GM18873 (cell line): ENCODE measurements at regions not wholly inside any gene's neighbourhood (a gene's known extent, or its start where the extent isn't known, plus 50 kb on each side); places are given as distances from the start of the nearest gene placed in this dataset.
"Not testable (repeated sequence)": the region's sequence is repeated elsewhere in the genome, so short reads cannot be mapped to it uniquely, and the experiment has no call there.

ENCODE experiments used
- ATAC-seq: cut with Tn5 transposase; IDR thresholded peaks from one replicate; pipeline ENCODE4 v1.9.1; 2021; ENCODE audit warnings: mild to moderate bottlenecking, moderate library complexity, moderate number of reproducible peaks; ENCODE audit not compliant: unreplicated experiment, low FRiP score

DNA sequence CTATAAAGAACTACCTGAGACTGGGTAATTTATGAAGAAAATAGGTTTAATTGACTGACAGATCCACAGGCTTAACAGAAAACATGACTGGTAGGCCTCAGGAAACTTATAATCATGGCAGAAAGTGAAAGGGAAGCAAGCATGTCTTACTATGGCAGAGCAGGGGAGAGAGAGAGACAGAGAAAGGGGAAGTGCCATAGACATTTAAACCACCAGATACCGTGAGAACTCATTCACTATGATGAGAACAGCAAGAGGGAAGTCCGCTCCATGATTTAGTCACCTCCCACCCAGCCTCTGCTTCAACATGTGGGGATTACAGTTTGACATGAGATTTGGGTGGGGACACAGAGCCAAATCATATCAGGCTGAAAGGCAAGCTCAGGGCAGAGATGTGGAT is 327.1 kb upstream of the DDI1 start:
- no peak for ATAC-seq

DNA sequence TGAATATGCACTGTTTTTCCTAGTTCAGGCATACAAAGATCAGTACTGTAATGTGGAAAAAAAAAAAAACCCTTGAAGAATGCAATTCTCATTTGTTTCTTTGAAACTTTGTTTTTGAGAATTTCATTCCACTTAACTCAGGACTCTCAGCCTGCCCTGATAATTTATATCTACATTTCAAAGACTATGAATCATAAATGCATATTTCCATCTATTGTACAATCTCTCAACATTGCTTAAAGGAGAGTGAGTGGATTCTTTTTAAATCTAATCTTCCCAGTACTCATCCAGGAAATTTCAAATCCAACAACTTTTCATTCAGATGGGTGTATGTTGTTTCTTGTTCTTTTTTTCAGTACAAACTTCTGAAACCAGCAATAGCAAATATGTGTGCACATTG is 322.2 kb upstream of the DDI1 start:
- ATAC-seq = no peak

DNA sequence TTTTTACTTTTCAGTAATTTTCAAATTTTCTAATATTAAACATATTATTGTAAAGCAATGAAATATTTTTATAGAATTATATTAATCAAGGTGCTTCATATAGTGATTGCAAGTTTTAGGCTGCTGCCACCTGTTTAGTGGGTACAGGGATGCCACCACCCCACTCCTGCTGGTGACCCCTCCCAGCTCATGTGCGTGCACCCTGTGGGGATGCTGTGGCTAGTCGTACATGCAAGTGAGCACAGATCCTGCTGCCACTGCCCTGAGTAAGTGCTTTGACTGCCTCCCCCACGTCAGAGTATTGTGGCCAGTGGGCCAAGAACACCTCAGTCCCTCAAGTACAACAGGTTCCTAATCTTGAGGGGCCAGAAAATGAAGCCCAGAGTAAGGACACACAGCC is 320.1 kb upstream of the DDI1 start:
- ATAC-seq = no peak

DNA sequence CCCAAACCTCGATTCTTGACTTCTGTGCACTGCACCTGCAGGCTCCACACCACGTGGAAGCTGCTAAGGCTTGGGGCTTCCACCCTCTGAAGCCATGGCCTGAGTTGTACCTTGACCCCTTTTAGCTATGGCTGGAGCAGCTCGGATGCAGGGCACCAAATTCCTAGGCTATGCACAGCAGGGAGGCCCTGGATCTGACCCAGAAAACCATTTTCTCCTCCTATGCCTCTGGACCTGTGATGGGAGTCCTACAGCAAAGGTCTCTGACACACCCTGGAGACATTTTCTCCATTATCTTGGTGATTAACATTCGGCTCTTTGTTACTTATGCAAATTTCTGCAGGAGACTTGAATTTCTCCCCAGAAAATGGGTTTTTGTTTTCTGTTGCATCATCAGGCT is 309.2 kb upstream of the DDI1 start:
- ATAC-seq = no peak

DNA sequence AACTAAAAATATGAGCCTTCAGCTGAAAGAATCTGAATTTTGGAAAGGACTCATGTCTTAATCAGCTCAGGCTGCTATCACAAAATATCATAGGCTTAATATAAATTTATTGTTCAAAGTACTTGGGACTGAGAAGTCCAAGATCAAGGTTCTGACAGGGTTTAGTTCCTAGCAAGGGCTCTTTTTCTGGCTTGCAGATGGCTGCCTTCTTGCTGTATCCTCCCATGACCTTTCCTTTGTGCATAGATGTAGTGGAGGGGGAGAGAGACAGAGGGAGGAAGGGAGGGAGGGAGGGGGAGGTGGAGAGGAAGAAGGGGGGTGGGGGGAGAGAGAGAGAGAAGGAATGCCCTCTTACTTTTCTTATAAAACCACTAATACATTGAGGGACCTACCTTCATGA is 306.8 kb upstream of the DDI1 start:
- no peak for ATAC-seq

DNA sequence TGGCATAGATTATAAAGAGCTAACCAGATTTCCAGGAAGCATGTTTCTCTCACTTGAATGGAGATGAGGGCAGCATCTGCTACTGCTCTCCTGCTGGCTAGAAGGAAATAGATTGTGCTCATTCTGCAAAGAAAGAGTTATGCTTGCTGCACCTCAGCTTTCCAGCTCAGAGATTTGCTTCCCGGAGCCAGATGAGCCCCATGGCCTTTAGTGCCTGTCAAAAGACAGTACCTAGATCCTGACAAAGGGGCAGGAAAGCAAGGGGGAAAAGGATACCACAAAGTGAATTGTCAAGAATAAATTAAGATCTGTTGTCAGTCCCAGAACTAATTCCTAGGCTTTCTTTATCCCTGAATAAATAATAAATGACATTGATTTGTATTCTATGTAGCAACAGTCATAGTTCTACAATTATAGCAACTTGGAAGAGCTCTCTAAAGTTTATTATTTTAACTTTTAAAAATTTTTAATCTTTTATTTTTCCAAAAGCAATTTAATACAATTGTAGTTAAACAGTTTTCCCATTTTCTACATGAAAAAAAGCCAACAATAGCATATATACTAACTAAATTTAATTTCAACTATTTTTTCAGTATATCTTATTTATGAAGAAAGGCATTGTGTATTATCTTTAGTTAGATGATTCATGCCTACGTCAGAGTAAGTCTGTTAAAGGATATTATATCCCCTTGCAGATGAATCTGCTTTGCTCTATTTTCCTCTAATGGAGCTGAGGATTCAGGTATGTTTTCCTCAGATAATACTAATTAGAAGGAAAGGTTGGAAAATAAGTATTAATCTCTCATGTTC is 306.1 kb upstream of the DDI1 start:
- ATAC-seq = no peak

DNA sequence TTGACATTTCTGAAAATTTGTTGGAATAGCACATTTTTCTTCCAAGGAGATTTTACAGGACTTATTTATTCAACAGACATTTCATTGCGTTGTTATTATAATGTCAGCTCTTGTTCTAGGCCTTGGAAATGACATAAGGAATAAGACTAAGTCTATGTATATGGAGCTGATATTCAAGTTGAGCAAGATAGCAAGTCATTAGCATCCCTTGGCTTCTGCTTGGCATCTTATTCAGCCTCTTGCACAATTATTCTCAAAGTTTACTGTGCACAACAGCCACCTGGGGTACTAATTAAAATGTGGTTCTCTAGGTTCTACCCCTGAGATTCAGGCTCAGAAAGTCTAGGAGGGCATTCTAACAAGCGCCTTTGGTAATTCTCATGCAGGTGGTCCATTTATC is 304.8 kb upstream of the DDI1 start:
- ATAC-seq = no peak

DNA sequence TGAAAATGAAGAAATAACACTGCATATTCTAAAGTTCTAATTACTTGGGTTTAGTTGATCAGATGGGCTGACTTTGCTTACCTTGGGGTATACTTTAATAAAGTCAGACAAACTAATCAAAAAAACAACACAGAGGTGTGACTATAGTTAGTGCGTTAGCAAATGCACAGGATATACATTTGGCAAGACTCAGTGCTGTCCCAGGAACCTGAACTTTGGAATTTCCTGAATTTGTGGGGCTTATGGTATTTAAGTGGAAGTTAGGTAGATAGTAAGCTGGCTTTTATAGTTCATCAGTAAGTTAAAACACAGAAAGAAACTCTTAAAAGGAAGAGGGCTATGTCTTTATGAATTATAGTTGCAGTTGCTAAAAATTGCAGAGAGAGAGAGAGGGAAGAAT is 302.6 kb upstream of the DDI1 start:
- no peak for ATAC-seq

DNA sequence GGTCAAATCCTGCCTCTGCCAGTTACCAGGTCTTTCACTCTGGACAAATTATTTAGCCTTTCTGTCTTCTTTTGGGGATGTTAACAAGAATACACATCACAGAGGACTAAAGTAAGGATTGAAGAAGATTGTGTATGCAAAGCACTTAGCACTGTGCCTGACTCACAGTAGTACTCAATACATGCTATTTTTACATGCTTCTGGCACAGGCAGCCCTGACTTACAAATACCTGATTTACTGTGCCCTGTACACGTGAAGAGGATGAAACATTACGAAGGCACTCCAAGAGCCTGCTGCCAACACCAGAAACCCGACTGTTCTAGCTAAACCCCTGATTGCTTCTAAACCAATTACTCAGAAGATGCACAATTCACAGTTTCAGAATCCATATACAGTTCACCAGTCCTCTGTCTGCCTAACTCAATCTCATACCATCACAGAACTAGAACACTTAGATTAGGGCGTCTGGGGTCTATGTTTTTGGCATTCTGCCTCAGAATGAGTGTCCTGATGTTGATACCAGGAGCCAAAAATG is 300.9 kb upstream of the DDI1 start:
- no peak for ATAC-seq

DNA sequence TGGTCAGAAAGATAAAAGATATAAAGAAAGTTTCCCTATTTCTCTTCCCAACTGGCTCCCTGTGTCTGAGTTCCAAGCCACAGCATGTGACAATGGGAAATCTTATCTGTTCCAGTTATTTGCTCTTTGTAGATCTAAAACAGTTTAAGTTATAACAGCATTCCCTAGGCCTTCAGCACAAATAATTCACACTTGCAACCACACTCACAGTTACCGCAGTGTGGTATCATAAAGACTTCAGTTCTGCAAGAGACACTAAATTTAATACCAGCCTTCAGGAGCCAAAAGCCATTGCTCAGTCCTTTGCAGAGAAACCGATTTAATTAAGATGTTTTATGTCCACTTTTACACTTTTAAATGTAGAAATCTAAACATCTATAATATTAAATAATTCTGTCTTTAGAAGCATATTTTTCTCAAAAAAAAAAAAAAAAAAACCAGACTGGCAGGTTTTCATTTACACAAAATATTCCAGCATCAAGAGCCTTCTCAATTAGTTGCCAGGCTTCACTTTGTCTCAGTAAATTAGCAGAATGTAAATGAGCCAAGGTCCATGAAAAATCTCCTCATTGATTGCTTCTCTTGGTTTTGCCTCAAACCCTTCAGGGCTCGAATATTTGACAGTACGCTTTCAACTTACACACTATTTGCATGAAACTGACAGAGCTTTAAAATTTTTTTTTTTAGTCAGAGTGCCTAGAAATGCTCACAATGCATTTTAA is 300.0 kb upstream of the DDI1 start:
- no peak for ATAC-seq

DNA sequence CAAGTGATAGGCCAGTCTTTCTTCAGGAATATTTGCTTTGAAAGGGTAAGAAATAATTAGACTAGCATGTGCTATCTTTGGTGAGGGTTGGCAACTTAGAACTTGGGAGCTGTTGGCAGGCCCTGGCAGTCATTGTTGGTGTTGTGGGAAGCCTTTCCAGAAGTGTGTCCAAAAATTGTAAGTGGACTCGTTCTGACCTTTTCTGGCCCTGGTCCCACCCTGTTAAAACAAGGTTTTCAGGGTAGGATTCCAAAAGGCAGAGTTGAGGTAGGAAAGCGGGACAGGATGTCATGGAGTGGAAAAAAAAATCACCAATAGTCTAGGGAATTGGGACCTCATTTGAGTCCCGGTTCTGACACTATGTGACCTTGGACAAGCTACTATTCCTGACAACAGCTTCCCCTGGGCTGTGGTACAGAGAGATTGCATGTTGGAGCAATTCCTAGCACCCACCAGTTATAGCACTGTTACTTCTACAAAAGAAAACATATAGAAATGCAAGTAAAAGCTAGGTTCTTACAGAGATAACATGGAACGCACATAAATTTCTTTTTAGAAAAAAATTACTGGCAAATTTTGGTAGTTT is 299.3 kb upstream of the DDI1 start:
- no peak for ATAC-seq

DNA sequence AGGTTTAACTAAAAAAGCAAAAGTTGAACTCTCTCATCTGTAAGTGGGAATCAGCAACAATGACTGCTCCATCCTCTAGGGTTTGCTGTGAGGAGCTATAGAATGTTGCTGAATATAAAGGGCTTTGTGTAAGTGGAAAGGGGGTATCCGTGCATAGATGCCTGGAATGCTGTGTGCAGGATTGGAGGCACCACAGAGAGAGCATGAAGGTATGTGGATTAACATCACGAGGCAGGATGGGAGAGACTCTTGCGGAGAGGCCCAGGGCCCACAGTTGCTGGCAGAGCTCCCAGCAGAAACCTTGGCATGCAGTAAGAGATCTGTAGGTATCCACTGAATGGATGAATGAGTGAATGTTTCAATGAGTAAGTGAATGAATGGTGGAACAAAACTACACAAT is 298.7 kb upstream of the DDI1 start:
- no peak for ATAC-seq

DNA sequence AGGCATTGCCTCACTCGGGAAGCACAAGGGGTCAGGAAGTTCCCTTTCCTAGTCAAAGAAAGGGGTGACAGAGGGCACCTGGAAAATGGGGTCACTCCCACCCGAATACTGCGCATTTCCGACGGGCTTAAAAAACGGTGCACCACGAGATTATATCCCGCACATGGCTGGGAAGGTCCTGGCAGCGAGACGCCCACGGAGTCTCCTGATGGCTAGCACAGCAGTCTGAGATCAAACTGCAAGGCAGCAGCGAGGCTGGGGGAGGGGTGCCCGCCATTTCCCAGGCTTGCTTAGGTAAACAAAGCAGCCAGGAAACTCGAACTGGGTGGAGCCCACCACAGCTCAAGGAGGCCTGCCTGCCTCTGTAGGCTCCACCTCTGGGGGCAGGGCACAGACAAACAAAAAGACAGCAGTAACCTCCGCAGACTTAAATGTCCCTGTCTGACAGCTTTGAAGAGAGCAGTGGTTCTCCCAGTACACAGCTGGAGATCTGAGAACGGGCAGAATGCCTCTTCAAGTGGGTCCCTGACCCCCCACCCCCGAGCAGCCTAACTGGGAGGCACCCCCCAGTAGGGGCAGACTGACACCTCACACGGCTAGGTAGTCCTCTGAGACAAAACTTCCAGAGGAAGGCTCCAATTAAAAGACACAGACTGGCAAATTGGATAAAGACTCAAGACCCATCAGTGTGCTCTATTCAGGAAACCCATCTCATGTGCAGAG is 297.2 kb upstream of the DDI1 start:
- not testable (repeated sequence) for ATAC-seq

DNA sequence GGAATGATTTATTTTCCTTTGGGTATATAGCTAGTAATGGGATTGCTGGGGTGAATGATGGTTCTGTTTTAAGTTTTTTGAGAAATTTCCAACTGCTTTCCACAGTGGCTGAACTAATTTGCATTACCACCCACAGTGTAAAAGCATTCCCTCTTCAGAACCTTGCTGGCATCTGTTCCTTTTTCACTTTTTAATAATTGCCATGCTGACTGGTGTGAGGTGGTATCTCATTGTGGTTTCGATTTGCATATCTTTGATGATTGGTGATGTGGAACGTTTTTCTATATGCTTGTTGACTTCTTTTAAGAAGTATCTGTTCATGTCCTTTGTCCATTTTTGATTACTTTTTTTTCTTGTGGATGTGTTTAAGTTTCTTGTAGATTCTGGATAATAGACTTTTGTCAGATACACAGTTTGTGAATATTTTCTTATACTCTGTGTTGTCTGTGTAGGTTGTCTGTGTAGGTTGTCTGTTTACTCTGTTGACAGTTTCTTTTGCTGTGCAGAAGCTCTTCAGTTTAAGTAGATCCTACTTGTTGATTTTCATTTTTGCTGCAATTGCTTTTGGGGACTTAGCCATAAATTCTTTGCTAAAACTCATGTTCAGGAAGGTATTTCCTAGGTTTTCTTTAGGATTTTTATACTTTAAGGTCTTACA is 291.8 kb upstream of the DDI1 start:
- peak; percentile 74 for ATAC-seq

DNA sequence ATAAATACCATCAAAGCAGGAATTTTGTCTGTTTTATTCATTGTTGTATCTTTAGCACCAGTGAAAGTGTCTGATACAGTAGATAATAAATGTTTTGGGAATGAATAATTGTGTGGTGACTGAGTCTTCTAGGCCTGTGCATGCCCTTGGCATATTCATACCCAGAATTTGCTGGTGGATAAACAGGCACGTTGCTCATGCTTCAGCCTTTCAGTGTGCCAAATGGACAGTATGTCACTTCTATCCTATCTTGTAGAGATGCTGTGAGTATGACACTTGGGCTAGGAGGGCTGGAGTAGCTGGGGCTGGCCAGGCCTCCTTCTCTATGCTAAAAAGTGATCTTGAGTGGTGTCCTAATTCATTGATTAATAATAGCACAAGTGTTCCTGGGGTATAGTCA is 287.3 kb upstream of the DDI1 start:
- no peak for ATAC-seq

DNA sequence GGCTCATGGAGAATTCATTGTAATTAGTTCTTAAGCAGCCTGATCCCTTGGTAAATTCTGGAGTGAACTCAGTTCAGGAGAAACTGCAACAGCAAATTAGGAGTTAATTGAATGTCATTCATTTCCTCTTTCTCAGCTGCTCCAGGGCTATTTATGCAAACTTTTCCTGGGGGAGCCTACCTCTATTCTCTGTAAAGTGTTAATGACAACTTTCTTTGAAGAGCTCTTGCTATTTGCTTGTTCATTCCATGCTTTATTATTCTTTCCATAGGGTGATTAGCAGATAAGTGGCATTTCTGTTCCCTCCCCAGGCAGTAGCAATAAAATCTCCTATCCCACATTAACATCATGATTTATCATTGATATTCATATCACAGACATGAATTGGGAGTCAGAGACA is 267.6 kb upstream of the DDI1 start:
- no peak for ATAC-seq

DNA sequence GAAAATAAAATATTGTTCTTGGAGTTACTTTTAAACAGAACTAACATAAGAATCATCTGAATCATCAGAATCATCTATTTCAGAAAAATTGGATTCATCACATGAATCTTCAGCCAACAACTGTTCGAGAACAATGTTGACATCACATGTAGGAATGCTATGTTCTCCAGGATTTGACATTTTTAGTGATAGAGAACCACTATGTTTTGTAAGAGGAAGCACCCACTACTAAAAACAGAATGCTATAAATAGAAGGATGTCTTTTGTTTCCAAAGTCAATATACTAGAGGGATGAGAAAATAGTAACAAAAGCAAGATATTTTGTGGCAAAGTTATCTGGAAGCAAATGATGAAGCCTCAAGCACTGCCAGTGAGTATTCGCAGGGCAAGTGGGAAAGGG is 263.4 kb upstream of the DDI1 start:
- no peak for ATAC-seq

DNA sequence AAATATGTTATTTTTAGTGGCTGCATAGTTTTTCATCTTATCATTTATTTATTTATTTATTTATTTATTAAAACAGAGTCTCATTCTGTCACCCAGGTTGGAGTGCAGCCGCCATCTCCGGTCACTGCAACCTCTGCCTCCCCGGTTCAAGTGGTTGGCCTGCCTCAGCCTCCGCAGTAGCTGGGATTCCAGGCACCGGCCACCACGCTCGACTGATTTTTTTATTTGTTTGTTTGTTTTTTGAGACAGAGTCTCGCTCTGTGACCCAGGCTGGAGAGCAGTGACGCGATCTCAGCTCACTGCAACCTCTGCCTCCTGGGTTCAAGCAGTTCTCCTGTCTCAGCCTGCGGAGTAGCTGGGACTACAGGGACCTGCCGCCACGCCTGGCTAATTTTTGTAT is 262.9 kb upstream of the DDI1 start:
- no peak for ATAC-seq

DNA sequence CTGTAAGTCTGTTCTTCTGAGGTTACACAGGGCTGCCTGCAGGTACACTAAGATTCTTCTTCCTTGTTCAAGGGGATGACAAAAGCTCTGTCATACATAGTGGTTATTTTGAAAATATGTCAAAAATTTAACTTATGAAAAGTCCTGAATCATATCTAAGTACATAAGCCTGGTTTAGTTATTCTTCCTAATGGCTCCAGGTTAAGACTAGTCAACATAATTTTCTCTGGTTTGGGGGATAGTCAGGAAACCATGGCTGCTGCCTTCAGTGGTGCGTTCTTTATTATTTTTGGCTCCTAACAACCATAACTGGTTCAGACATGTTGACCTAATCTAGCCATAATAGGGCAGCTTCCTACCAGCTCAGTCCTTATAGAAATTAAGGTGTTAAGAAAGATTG is 257.4 kb upstream of the DDI1 start:
- no peak for ATAC-seq

DNA sequence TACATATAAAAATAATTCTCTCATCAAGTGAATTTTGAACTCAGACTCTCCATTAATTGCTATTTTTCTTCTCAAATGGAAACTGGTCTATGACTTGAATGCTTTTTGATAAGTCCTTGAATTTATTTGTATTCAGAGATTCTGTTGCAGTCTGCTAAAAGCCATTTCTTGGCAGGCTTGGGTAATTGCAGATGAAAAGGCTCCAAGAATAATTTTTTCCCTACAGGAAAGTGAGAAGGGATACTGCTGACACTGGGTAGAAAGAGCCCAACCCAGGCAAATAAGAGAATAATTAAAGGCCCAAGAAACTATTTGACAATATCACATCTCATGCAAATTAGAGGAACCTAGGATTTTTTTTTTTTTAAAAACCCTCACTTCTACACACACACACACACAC is 246.5 kb upstream of the DDI1 start:
- ATAC-seq = no peak
